ENCODE measurements at regions not wholly inside any gene's neighbourhood (a gene's known extent, or its start where the extent isn't known, plus 50 kb on each side); places are given as distances from the start of the nearest gene placed in this dataset.

DNA sequence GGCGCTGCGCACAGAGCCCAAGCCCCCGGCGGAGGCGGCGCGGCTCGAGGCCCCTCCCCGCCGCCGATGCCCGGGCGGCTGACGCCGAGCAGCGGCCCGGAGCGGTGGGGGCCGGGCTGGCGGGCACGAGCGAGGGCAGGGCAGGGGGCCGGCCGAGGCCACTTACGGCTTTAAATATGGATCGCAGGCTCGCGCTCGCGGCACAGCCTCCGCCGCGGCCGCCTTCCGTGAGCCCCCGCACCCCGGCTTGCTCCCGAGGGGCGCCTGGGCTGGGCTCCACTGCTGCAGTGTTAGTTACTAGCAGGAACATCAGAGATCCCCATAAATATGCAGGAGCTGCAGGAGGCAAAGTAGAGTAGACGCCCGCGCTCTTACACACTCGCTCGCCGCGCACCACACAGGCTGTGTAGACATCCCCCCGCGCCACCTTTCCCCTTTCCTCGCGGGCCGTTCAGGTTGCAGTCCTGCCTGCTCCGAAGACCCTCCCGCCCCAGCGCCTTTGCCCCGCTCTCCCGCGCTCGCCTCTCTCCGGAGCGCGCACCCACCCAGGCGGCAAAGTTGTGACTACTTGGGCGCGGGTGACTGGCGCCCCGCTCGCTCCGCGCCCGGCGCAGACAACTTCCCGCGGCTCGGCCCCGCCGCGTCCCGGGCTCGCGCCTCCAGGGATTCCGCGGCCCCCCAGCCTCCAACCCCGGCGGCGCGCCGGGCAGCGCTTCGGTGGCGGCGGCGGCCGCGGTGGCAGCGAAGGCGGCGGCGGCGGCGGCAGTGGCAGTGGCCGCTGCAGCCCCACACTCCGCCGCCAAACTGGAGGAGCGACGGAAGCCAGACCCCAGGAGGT lies 152.0 kb upstream of the SLC4A4 start:
- CTCF ChIA-PET (ENCODE audit: partially characterized antibody) = interaction anchor here (0.5 to 2.6 kb wide), 4 partner anchors 8 to 465 kb away, joined by 3 to 16 read pairs (median 4); partner anchors contain the start of gene RUFY3

More for the DNA sequence above, 152.0 kb upstream of the SLC4A4 start:
- H3K79me1 ChIP-seq (ENCODE audit: low read depth, low read length) = no peaks in the 10 kb centered on the region
- peak overlapping the region; percentile 93 to 98 for H3K4me2 ChIP-seq (ENCODE audit: insufficient read depth in 1 of 2, low read depth in 2 of 2, low read length in 2 of 2)
- no peak overlapping the region for H3K27ac ChIP-seq (ENCODE audit: low read depth, low read length)
- H2BK5ac ChIP-seq (ENCODE audit: low read depth, low read length) = no peak overlapping the region
- 0 out of 7 replicates have a peak, but pooled peaks cover 0 to 4% (median 2%) of the 10 kb centered on the region in 4 experiments for H3K4me1 ChIP-seq (replicated peaks in 1 of 4; ENCODE audit: control insufficient read depth in 3 of 4, insufficient read depth in 4 of 4, low read length in 3 of 4)
- H4K5ac ChIP-seq (ENCODE audit: insufficient read length, low read depth, low read length) = no peak overlapping the region
- H2AK5ac ChIP-seq (ENCODE audit: low read depth, low read length) = no peak overlapping the region
- no peak overlapping the region for H3K14ac ChIP-seq (ENCODE audit: insufficient read length)
- no peak overlapping the region for H2BK20ac ChIP-seq (ENCODE audit: low read length)
- TF ChIP-seq TBP (IDR thresholded peaks at IDR 0.05; ENCODE audit: low read depth, low read length) (0 out of 2 replicates have a peak, but pooled peaks have one; percentile 4), KDM4A (IDR thresholded peaks at IDR 0.05; ENCODE audit: low read depth, low read length, severe bottlenecking) (peak; percentile 92), ASH2L (IDR thresholded peaks at IDR 0.05; ENCODE audit: low read length) (peak; percentile 34), JUND (IDR thresholded peaks at IDR 0.05; ENCODE audit: low read length) (no peak), GTF2F1 (IDR thresholded peaks at IDR 0.05; ENCODE audit: borderline replicate concordance, low read depth, low read length) (no peak), RBBP5 (IDR thresholded peaks at IDR 0.05; ENCODE audit: borderline replicate concordance, low read depth, low read length) (0 out of 2 replicates have a peak, but pooled peaks have one; percentile 22), PHF8 (conservative IDR thresholded peaks at IDR 0.05; ENCODE audit: low read depth, low read length) (peak; percentile 55; the same call in 1 of the 2 replicates), TAF1 (IDR thresholded peaks at IDR 0.05; ENCODE audit: low read depth, low read length) (0 out of 2 replicates have a peak, but pooled peaks have one; percentile 40), POLR2A (IDR thresholded peaks at IDR 0.05; ENCODE audit: control extremely low read depth in 1 of 2, low read depth in 2 of 2, low read length in 2 of 2) (peak in 1 of 2 experiments; percentile 46; a peak in 1 of 3 replicates), EZH2 (IDR thresholded peaks at IDR 0.05; ENCODE audit: low read depth, low read length, severe bottlenecking) (peak; percentile 50)
- TF ChIP-seq, protein P1, sequence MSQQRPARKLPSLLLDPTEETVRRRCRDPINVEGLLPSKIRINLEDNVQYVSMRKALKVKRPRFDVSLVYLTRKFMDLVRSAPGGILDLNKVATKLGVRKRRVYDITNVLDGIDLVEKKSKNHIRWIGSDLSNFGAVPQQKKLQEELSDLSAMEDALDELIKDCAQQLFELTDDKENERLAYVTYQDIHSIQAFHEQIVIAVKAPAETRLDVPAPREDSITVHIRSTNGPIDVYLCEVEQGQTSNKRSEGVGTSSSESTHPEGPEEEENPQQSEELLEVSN (IDR thresholded peaks at IDR 0.05) = peak; percentile 25; the same call in 1 of the 2 replicates
- H4K8ac ChIP-seq (ENCODE audit: extremely low read depth, insufficient read depth, low read length) = peak overlapping the region; percentile 80
- peaks cover 9% of the 10 kb centered on the region for H3K23me2 ChIP-seq (ENCODE audit: low read depth, low read length)
- peak overlapping the region; percentile 26 for H3K56ac ChIP-seq (replicated peaks; ENCODE audit: insufficient read length, low read depth, low read length)
- H3K9ac ChIP-seq (replicated peaks in 1 of 4; ENCODE audit: extremely low read depth in 1 of 4, low read depth in 3 of 4, low read length in 3 of 4) = peak overlapping the region; percentile 14 to 62 (median 47); a peak in 6 of 7 replicates
- no peaks in the 10 kb centered on the region for H3K9me3 ChIP-seq (ENCODE audit: insufficient read depth in 2 of 2, low read depth in 1 of 2, low read length in 1 of 2)
- H3K36me3 ChIP-seq (ENCODE audit: control insufficient read depth in 2 of 4, insufficient read depth in 4 of 4, low read length in 3 of 4) = no peaks in the 10 kb centered on the region
- H4K20me1 ChIP-seq (replicated peaks in 1 of 2; ENCODE audit: control insufficient read depth in 1 of 2, insufficient read depth in 2 of 2, low read length in 2 of 2) = no peaks in the 10 kb centered on the region
- FAIRE-seq (no peak), DNase-seq (ENCODE audit: low read depth in 1 of 2, low spot score in 2 of 2) (no peak)
- H3K79me2 ChIP-seq (ENCODE audit: control insufficient read depth in 1 of 2, insufficient read depth in 2 of 2, low read length in 2 of 2) = no peaks in the 10 kb centered on the region
- no peak overlapping the region for H3K4ac ChIP-seq (replicated peaks; ENCODE audit: insufficient read length, low read depth, low read length)
- H3K4me3 ChIP-seq (ENCODE audit: extremely low read depth in 1 of 4, insufficient read depth in 2 of 4, low read depth in 3 of 4, low read length in 4 of 4) = peak overlapping the region; percentile 73 to 86 (median 78)
- H2BK12ac ChIP-seq (ENCODE audit: low read depth, low read length) = no peak overlapping the region
- no peak overlapping the region for H2BK120ac ChIP-seq (replicated peaks; ENCODE audit: low read depth, low read length)
- no peak overlapping the region for H3K23ac ChIP-seq (ENCODE audit: insufficient read length)
- H4K91ac ChIP-seq (replicated peaks; ENCODE audit: insufficient read length, low read length) = peak overlapping the region; percentile 59
- H3K18ac ChIP-seq (ENCODE audit: extremely low read depth, low read length) = peak overlapping the region; percentile 63; the same call in 1 of the 2 replicates
- H2AFZ ChIP-seq (ENCODE audit: low read length) = peak overlapping the region; percentile 58; the same call in 1 of the 2 replicates
- WGBS, 2 experiments (ENCODE audit: extremely low coverage in 1 of 2, insufficient coverage in 1 of 2, insufficient read length in 1 of 2, insufficient replicate concordance in 2 of 2, low coverage in 1 of 2, low lambda C conversion rate in 2 of 2, missing lambda C conversion rate in 1 of 2) = 1% methylated on average over 69 of the region's 105 CpGs; no CpG with 5 or more reads in 1 of the 2 experiments
- H2BK15ac ChIP-seq (ENCODE audit: low read length) = no peak overlapping the region
- peaks cover 3 to 27% (median 17%) of the 10 kb centered on the region in 4 experiments for H3K27me3 ChIP-seq (replicated peaks in 1 of 4; ENCODE audit: control insufficient read depth in 3 of 4, extremely low read depth in 1 of 4, insufficient read depth in 3 of 4, low read length in 3 of 4)
- POLR2A ChIA-PET (ENCODE audit: partially characterized antibody) = interaction anchor here (0.6 to 1.3 kb wide), 3 partner anchors 8 to 16 kb away, joined by 3 read pairs; no protein-coding TSS in a partner anchor
